ENCODE measurements at regions not wholly inside any gene's neighbourhood (a gene's known extent, or its start where the extent isn't known, plus 50 kb on each side); places are given as distances from the start of the nearest gene placed in this dataset.

GRCh38 chr18:42184685-42185477, 229.8 kb downstream of the PIK3C3 start:
- TF ChIP-seq CTCF (IDR thresholded peaks at IDR 0.05; ENCODE audit: insufficient read depth, low read depth, low read length, missing control alignments), result no peak
- no peak for DNase-seq (ENCODE audit: low read depth)
- no peak overlapping the region for H3K4me3 ChIP-seq (ENCODE audit: low read length)

GRCh38 chr18:42185486-42185885, 230.5 kb downstream of the PIK3C3 start:
- no peak overlapping the region for H3K4me3 ChIP-seq (ENCODE audit: low read length)
- DNase-seq (ENCODE audit: low read depth), result no peak
- no peak for TF ChIP-seq CTCF (IDR thresholded peaks at IDR 0.05; ENCODE audit: insufficient read depth, low read depth, low read length, missing control alignments)

GRCh38 chr18:42187611-42188380, 232.8 kb downstream of the PIK3C3 start:
- no peak for TF ChIP-seq CTCF (IDR thresholded peaks at IDR 0.05; ENCODE audit: insufficient read depth, low read depth, low read length, missing control alignments)
- DNase-seq (ENCODE audit: low read depth), result peak; percentile 9
- no peak overlapping the region for H3K4me3 ChIP-seq (ENCODE audit: low read length)

- H3K4me3 ChIP-seq (ENCODE audit: low read length), result no peak overlapping the region
- no peak for DNase-seq (ENCODE audit: low read depth)
- no peak for TF ChIP-seq CTCF (IDR thresholded peaks at IDR 0.05; ENCODE audit: insufficient read depth, low read depth, low read length, missing control alignments)
These were observed 235.6 kb downstream of the PIK3C3 start for GRCh38 chr18:42190643-42191042.

- peak; percentile 70 for DNase-seq (ENCODE audit: low read depth)
These were observed 237.5 kb downstream of the PIK3C3 start for GRCh38 chr18:42192251-42193248.

More at GRCh38 chr18:42192251-42193248, 237.5 kb downstream of the PIK3C3 start:
- TF ChIP-seq CTCF (IDR thresholded peaks at IDR 0.05; ENCODE audit: insufficient read depth, low read depth, low read length, missing control alignments), result no peak
- no peak overlapping the region for H3K4me3 ChIP-seq (ENCODE audit: low read length)
